ENCODE measurements at regions not wholly inside any gene's neighbourhood (a gene's known extent, or its start where the extent isn't known, plus 50 kb on each side); places are given as distances from the start of the nearest gene placed in this dataset.

GRCh38 chr4:108393890-108394472, 225.2 kb upstream of the LEF1 start:
- no peak for DNase-seq (ENCODE audit: low read depth in 2 of 2)
- TF ChIP-seq CTCF (IDR thresholded peaks at IDR 0.05; ENCODE audit: low read depth, low read length): no peak
- H3K4me3 ChIP-seq (replicated peaks in 1 of 2; ENCODE audit: low read depth in 2 of 2, low read length in 2 of 2): no peak overlapping the region

GRCh38 chr4:108391701-108392455, 223.1 kb upstream of the LEF1 start:
- no peak for DNase-seq (ENCODE audit: low read depth in 2 of 2)
- H3K4me3 ChIP-seq (replicated peaks in 1 of 2; ENCODE audit: low read depth in 2 of 2, low read length in 2 of 2): no peak overlapping the region
- no peak for TF ChIP-seq CTCF (IDR thresholded peaks at IDR 0.05; ENCODE audit: low read depth, low read length)

GRCh38 chr4:108385076-108385475, 216.3 kb upstream of the LEF1 start:
- no peak overlapping the region for H3K4me3 ChIP-seq (replicated peaks in 1 of 2; ENCODE audit: low read depth in 2 of 2, low read length in 2 of 2)
- no peak for DNase-seq (ENCODE audit: low read depth in 2 of 2)
- no peak for TF ChIP-seq CTCF (IDR thresholded peaks at IDR 0.05; ENCODE audit: low read depth, low read length)

- no peak for TF ChIP-seq CTCF (IDR thresholded peaks at IDR 0.05; ENCODE audit: low read depth, low read length)
- no peak for DNase-seq (ENCODE audit: low read depth in 2 of 2)
- H3K4me3 ChIP-seq (replicated peaks in 1 of 2; ENCODE audit: low read depth in 2 of 2, low read length in 2 of 2): no peak overlapping the region
These were observed 215.8 kb upstream of the LEF1 start for GRCh38 chr4:108384544-108384943.

GRCh38 chr4:108383157-108383556, 214.4 kb upstream of the LEF1 start:
- no peak for DNase-seq (ENCODE audit: low read depth in 2 of 2)
- TF ChIP-seq CTCF (IDR thresholded peaks at IDR 0.05; ENCODE audit: low read depth, low read length): no peak

GRCh38 chr4:108382751-108383150, 214.0 kb upstream of the LEF1 start:
- no peak for TF ChIP-seq CTCF (IDR thresholded peaks at IDR 0.05; ENCODE audit: low read depth, low read length)
- H3K4me3 ChIP-seq (replicated peaks in 1 of 2; ENCODE audit: low read depth in 2 of 2, low read length in 2 of 2): no peak overlapping the region
- DNase-seq (ENCODE audit: low read depth in 2 of 2): no peak

More at GRCh38 chr4:108383157-108383556, 214.4 kb upstream of the LEF1 start:
- no peak overlapping the region for H3K4me3 ChIP-seq (replicated peaks in 1 of 2; ENCODE audit: low read depth in 2 of 2, low read length in 2 of 2)

Measured in cardiac fibroblast (primary cell).